Osteocyte (in vitro differentiated cells): ENCODE measurements at regions not wholly inside any gene's neighbourhood (a gene's known extent, or its start where the extent isn't known, plus 50 kb on each side); places are given as distances from the start of the nearest gene placed in this dataset.

Experiments
- DNase-seq: peaks from one replicate; pipeline ENCODE4 v3.0.0; 2021; ENCODE audit warnings: mixed read lengths; ENCODE audit not compliant: unreplicated experiment; ENCODE audit errors: extremely low spot score
- H3K27ac Mint-ChIP-seq: one replicate; pipeline ENCODE4 v1.8.0; 2021; ENCODE audit warnings: mild to moderate bottlenecking, mixed read lengths; ENCODE audit not compliant: unreplicated experiment
- H3K27me3 Mint-ChIP-seq: one replicate; pipeline ENCODE4 v1.8.0; 2021; ENCODE audit warnings: mixed read lengths; ENCODE audit not compliant: unreplicated experiment
- H3K36me3 Mint-ChIP-seq: one replicate; pipeline ENCODE4 v1.8.0; 2021; ENCODE audit warnings: mixed read lengths; ENCODE audit not compliant: unreplicated experiment
- H3K4me1 Mint-ChIP-seq: one replicate; pipeline ENCODE4 v1.8.0; 2021; ENCODE audit warnings: mixed read lengths; ENCODE audit not compliant: unreplicated experiment
- H3K4me3 Mint-ChIP-seq: one replicate; pipeline ENCODE4 v1.8.0; 2021; ENCODE audit warnings: mild to moderate bottlenecking, moderate library complexity, mixed read lengths; ENCODE audit not compliant: unreplicated experiment
- H3K9me3 Mint-ChIP-seq: one replicate; pipeline ENCODE4 v1.8.0; 2021; ENCODE audit warnings: mixed read lengths; ENCODE audit not compliant: unreplicated experiment
- CTCF ChIP-seq: fragments of 200-600 bp; sonication (generic); IDR thresholded peaks from 2 replicates; pipeline ENCODE4 v1.5.0; 2021; ENCODE audit warnings: antibody characterized with exemption, mild to moderate bottlenecking, moderate library complexity

GRCh38 chr1:194028002-194028401 is 841.6 kb upstream of the B3GALT2 start:
- Mint-ChIP-seq H3K27me3 (no peaks in the 10 kb centered on the region), H3K4me1 (peaks cover 4% of the 10 kb centered on the region), H3K4me3 (no peak overlapping the region), H3K36me3 (no peaks in the 10 kb centered on the region), H3K27ac (no peak overlapping the region), H3K9me3 (peaks cover 17% of the 10 kb centered on the region)
- no peak for DNase-seq
- no peak for TF ChIP-seq CTCF

- Mint-ChIP-seq H3K36me3 (no peaks in the 10 kb centered on the region), H3K9me3 (peaks cover 7% of the 10 kb centered on the region), H3K27ac (no peak overlapping the region), H3K4me1 (peaks cover 4% of the 10 kb centered on the region), H3K4me3 (no peak overlapping the region), H3K27me3 (no peaks in the 10 kb centered on the region)
- DNase-seq, result no peak
- TF ChIP-seq CTCF, result no peak
Observed at GRCh38 chr1:194026422-194026821, 840.0 kb upstream of the B3GALT2 start.

- Mint-ChIP-seq H3K4me1 (peaks cover 4% of the 10 kb centered on the region), H3K9me3 (peaks cover 7% of the 10 kb centered on the region), H3K36me3 (no peaks in the 10 kb centered on the region), H3K27ac (no peak overlapping the region), H3K27me3 (no peaks in the 10 kb centered on the region), H3K4me3 (no peak overlapping the region)
- no peak for DNase-seq
- TF ChIP-seq CTCF, result no peak
Observed at GRCh38 chr1:194024659-194025058, 838.2 kb upstream of the B3GALT2 start.

GRCh38 chr1:194014014-194014413 is 827.6 kb upstream of the B3GALT2 start:
- Mint-ChIP-seq H3K9me3 (no peaks in the 10 kb centered on the region), H3K27me3 (no peaks in the 10 kb centered on the region), H3K36me3 (no peaks in the 10 kb centered on the region), H3K4me3 (no peak overlapping the region), H3K27ac (no peak overlapping the region), H3K4me1 (no peaks in the 10 kb centered on the region)
- no peak for TF ChIP-seq CTCF
- no peak for DNase-seq

GRCh38 chr1:194013561-194013960 is 827.1 kb upstream of the B3GALT2 start:
- Mint-ChIP-seq H3K4me3 (no peak overlapping the region), H3K27me3 (no peaks in the 10 kb centered on the region), H3K4me1 (no peaks in the 10 kb centered on the region), H3K9me3 (no peaks in the 10 kb centered on the region), H3K36me3 (no peaks in the 10 kb centered on the region), H3K27ac (no peak overlapping the region)
- TF ChIP-seq CTCF, result no peak
- no peak for DNase-seq
